HCT116 (cell line): ENCODE measurements at regions not wholly inside any gene's neighbourhood (a gene's known extent, or its start where the extent isn't known, plus 50 kb on each side); places are given as distances from the start of the nearest gene placed in this dataset.

ENCODE experiments used
- ATAC-seq: fragments of 200-7000 bp; cut with Tn5 transposase; 2 replicates; pipeline ENCODE4 v1.9.1; 2020; ENCODE audit warnings: mild to moderate bottlenecking, moderate library complexity
- BruUV-seq: library from RNA; stranded (reverse); fragments of 400-500 nt; replicated peaks from 2 replicates; lab custom pipeline; 2021; lab: Mats Ljungman, UMichigan
- CTCF ChIA-PET: fragments of 300-600 bp; sonication (Branson Sonifier 250); formaldehyde crosslinking; loops from one replicate; lab custom pipeline; 2021; ENCODE audit warnings: antibody characterized with exemption; lab: Charles Lee
- POLR2A ChIA-PET: fragments of 300-600, 350-600 bp; sonication (Branson Sonifier 250); formaldehyde crosslinking; loops from one replicate; lab custom pipeline; 2021; ENCODE audit warnings: antibody characterized with exemption; lab: Charles Lee
- RAD21 ChIA-PET, 2 experiments: fragments of 300-600 bp; sonication (Branson Sonifier 250); formaldehyde crosslinking; loops; one replicate each; lab custom pipeline; 2023; ENCODE audit warnings: low total read pairs in 2 of 2; ENCODE audit not compliant: uncharacterized antibody in 2 of 2, unreplicated experiment in 2 of 2, low non-redundant PET in 1 of 2; lab: Charles Lee
- DNase-seq: peaks from one replicate; pipeline ENCODE4 v3.0.0-alpha.2; 2010; ENCODE audit warnings: low read depth, low spot score
- H2AFZ ChIP-seq: fragments of 200-600 bp; shearing (Covaris generic), sonication (generic); 2 replicates; pipeline ENCODE4 v1.6.1; 2017; ENCODE audit warnings: low read depth, mixed run types, mixed read lengths, antibody characterized with exemption, low read length; ENCODE audit not compliant: poor library complexity, severe bottlenecking
- H3K27ac ChIP-seq: 2 replicates; pipeline ENCODE4 v1.5.1; 2012; ENCODE audit warnings: low read depth, low read length
- H3K27me3 ChIP-seq: fragments of 200-600 bp; sonication (generic); 2 replicates; pipeline ENCODE4 v1.6.1; 2016; ENCODE audit warnings: mixed run types, low read length, mixed read lengths; ENCODE audit not compliant: insufficient read depth
- H3K36me3 ChIP-seq, 2 experiments: fragments of 200-500 bp in 1 of 2; fragments of 200-600 bp in 1 of 2; sonication (Bioruptor generic) in 1 of 2; sonication (generic) in 1 of 2; 2 replicates each; pipeline versions ENCODE4 v1.5.1 to v1.6.1; 2014 to 2016; ENCODE audit warnings: low read length in 2 of 2, inconsistent platforms in 1 of 2, mixed read lengths in 1 of 2, mixed run types in 1 of 2; ENCODE audit not compliant: insufficient read depth in 2 of 2, control insufficient read depth in 1 of 2
- H3K4me1 ChIP-seq, 2 experiments: fragments of 200-600 bp in 1 of 2; sonication (generic) in 1 of 2; 2 replicates each; pipeline versions ENCODE4 v1.5.1 to v1.6.1; 2012 to 2017; ENCODE audit warnings: low read length in 2 of 2, inconsistent platforms in 1 of 2, mild to moderate bottlenecking in 1 of 2, mixed read lengths in 1 of 2, mixed run types in 1 of 2, moderate library complexity in 1 of 2; ENCODE audit not compliant: insufficient read depth in 2 of 2, control insufficient read depth in 1 of 2
- H3K4me2 ChIP-seq: fragments of 200-600 bp; sonication (generic); 2 replicates; pipeline ENCODE4 v1.6.1; 2017; ENCODE audit warnings: mixed run types, low read length, mixed read lengths
- H3K4me3 ChIP-seq, 2 experiments: fragments of 200-600 bp in 1 of 2; sonication (generic) in 1 of 2; replicated peaks in 1 of 2; 2 replicates each; pipeline ENCODE4 v1.5.1; 2011 to 2016; ENCODE audit warnings: low read length in 2 of 2, control low read depth in 1 of 2, low read depth in 1 of 2, mild to moderate bottlenecking in 1 of 2, mixed read lengths in 1 of 2, mixed run types in 1 of 2
- H3K79me2 ChIP-seq: fragments of 200-600 bp; sonication (generic); 2 replicates; pipeline ENCODE4 v1.6.1; 2017; ENCODE audit warnings: mild to moderate bottlenecking, mixed run types, low read length, moderate library complexity, mixed read lengths; ENCODE audit not compliant: insufficient read depth
- H3K9ac ChIP-seq: fragments of 200-600 bp; sonication (generic); 2 replicates; pipeline ENCODE4 v1.6.1; 2016; ENCODE audit warnings: low read length, mixed read lengths
- H3K9me2 ChIP-seq: fragments of 200-600 bp; sonication (generic), shearing (Covaris generic); 2 replicates; pipeline ENCODE4 v1.6.1; 2017; ENCODE audit warnings: mixed run types, mild to moderate bottlenecking, moderate library complexity; ENCODE audit not compliant: insufficient read depth
- H3K9me3 ChIP-seq, 2 experiments: fragments of 200-500 bp in 1 of 2; fragments of 200-600 bp in 1 of 2; sonication (Bioruptor generic) in 1 of 2; sonication (generic) in 1 of 2; 2 replicates each; pipeline ENCODE4 v1.6.1; 2014 to 2017; ENCODE audit warnings: low read length in 2 of 2, mixed read lengths in 2 of 2, inconsistent platforms in 1 of 2, low read depth in 1 of 2, mild to moderate bottlenecking in 1 of 2, mixed run types in 1 of 2, moderate library complexity in 1 of 2; ENCODE audit not compliant: control insufficient read depth in 1 of 2, insufficient read depth in 1 of 2
- H4K20me1 ChIP-seq: fragments of 200-600 bp; sonication (generic), shearing (Covaris generic); 2 replicates; pipeline ENCODE4 v1.6.1; 2017; ENCODE audit warnings: mixed run types, mild to moderate bottlenecking, moderate library complexity; ENCODE audit not compliant: insufficient read depth
- CBX3 ChIP-seq: IDR thresholded peaks from 2 replicates; pipeline ENCODE4 v1.6.1; 2012; ENCODE audit warnings: low read depth
- EZH2 ChIP-seq: fragments of 200-600 bp; sonication (generic); IDR thresholded peaks from 2 replicates; pipeline ENCODE4 v1.6.1; 2017; ENCODE audit warnings: antibody characterized with exemption, mixed run types
- REST ChIP-seq: IDR thresholded peaks from 2 replicates; pipeline ENCODE4 v1.6.1; 2012; ENCODE audit warnings: low read depth
- SIN3A ChIP-seq: IDR thresholded peaks from 2 replicates; pipeline ENCODE4 v1.6.1; 2012; ENCODE audit warnings: low read depth
- SRF ChIP-seq: IDR thresholded peaks from 2 replicates; pipeline ENCODE4 v1.6.1; 2012; ENCODE audit warnings: low read depth
- YY1 ChIP-seq: IDR thresholded peaks from 2 replicates; pipeline ENCODE4 v1.6.1; 2011; ENCODE audit warnings: low read length, low read depth, moderate library complexity, mild to moderate bottlenecking; ENCODE audit not compliant: insufficient replicate concordance; ENCODE audit errors: extremely low read depth
- ZBTB33 ChIP-seq: IDR thresholded peaks from 2 replicates; pipeline ENCODE4 v1.6.1; 2011; ENCODE audit warnings: mild to moderate bottlenecking, low read length, moderate library complexity; ENCODE audit not compliant: insufficient replicate concordance; ENCODE audit errors: extremely low read depth
- ZFX ChIP-seq: fragments of 450-650 bp; IDR thresholded peaks from 2 replicates; pipeline ENCODE4 v1.6.1; 2017
- intact Hi-C: fragments of 100-400 bp; cut with micrococcal nuclease; formaldehyde crosslinking; loops from 2 replicates; pipeline ENCODE4 v1.10.0; 2022

- Histone ChIP-seq H3K4me3 (no peak overlapping the region), H3K4me2 (no peak overlapping the region), H3K9me2 (no peaks in the 10 kb centered on the region), H3K9ac (no peak overlapping the region), H3K4me1 (no peaks in the 10 kb centered on the region), H3K9me3 (peaks cover 0 to 7% of the 10 kb centered on the region in 2 experiments; a peak in 2 of 4 replicates), H3K36me3 (no peaks in the 10 kb centered on the region), H3K79me2 (no peaks in the 10 kb centered on the region), H3K27me3 (no peaks in the 10 kb centered on the region), H2AFZ (no peak overlapping the region), H4K20me1 (no peaks in the 10 kb centered on the region), H3K27ac (no peak overlapping the region)
- ChIA-PET POLR2A (no interaction called here), CTCF (no interaction called here), RAD21 (no interaction called here)
- intact Hi-C loops: no loop called here
- ATAC-seq (no peak), DNase-seq (no peak)
- TF ChIP-seq EZH2 (no peak), ZBTB33 (no peak), REST (no peak), ZFX (no peak), YY1 (no peak), SIN3A (no peak), SRF (no peak), CBX3 (no peak)
- BruUV-seq: no TSS peak
These were observed 942.9 kb upstream of the LRRN3 start for GRCh38 chr7:110148054-110148453.
